Lower leg skin (tissue), 4 donors: ENCODE measurements at regions not wholly inside any gene's neighbourhood (a gene's known extent, or its start where the extent isn't known, plus 50 kb on each side); places are given as distances from the start of the nearest gene placed in this dataset.
A peak's percentile ranks its signal among the peaks of the same experiment; 100 is the strongest.

Experiments
- DNase-seq, 2 donors: peaks; one replicate each; pipeline ENCODE4 v3.0.0-alpha.2; 2019; ENCODE audit warnings: low spot score in 2 of 2
- H3K4me3 ChIP-seq: fragments of 200-600 bp; sonication (generic); 2 replicates; pipeline ENCODE4 v1.5.1; 2017; ENCODE audit warnings: mild to moderate bottlenecking, low read depth; ENCODE audit not compliant: poor library complexity, severe bottlenecking
- POLR2A ChIP-seq, 2 donors: fragments of 450-650 bp; IDR thresholded peaks; one replicate each; pipeline ENCODE4 v1.6.1; 2016 to 2017; ENCODE audit warnings: antibody characterized with exemption in 2 of 2, mild to moderate bottlenecking in 1 of 2, moderate library complexity in 1 of 2
- WGBS, 2 donors: methylation state at CpG; one replicate each; pipeline ENCODE4 v1.1.5; 2018; 5-methylcytosine and 5-hydroxymethylcytosine counted together
- intact Hi-C: fragments of 100-400 bp; cut with DNase I; formaldehyde crosslinking; loops from one replicate; pipeline ENCODE4 v1.15.0; 2023; ENCODE audit warnings: low total_unique reads
- TF ChIP-seq, protein P1 (sequence below), 3 donors: fragments of 450-650 bp; IDR thresholded peaks; one replicate each; pipeline ENCODE4 v1.5.1; 2016; ENCODE audit warnings: antibody characterized with exemption in 3 of 3, mild to moderate bottlenecking in 3 of 3, moderate library complexity in 2 of 3

DNA sequence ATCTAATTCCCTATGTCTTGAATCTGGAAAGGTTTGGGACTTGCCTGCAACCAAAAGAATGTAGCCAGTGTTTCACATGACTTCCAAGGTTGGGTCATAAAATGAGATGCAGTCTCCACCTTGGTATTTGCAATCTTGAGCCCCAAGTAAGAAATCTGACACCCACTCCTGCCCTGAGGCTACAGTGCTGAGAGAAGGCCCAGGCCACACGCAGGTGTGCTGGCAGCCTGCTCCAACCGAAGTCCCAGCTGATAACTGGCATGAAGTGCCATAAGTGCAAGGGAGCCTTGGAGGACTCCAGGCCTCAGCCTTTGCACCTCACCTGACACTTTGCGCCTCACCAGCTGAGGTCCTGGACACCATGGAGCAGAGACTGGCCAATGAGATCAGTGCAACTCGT lies 182.7 kb downstream of the ANAPC1 start:
- no peak overlapping the region for H3K4me3 ChIP-seq
- DNase-seq: peak in 1 of 2 donors; percentile 39
- 86% methylated on average over 4 of the region's 4 CpGs for WGBS, 2 donors
- no peak for TF ChIP-seq POLR2A (IDR thresholded peaks at IDR 0.05)
- TF ChIP-seq, protein P1, sequence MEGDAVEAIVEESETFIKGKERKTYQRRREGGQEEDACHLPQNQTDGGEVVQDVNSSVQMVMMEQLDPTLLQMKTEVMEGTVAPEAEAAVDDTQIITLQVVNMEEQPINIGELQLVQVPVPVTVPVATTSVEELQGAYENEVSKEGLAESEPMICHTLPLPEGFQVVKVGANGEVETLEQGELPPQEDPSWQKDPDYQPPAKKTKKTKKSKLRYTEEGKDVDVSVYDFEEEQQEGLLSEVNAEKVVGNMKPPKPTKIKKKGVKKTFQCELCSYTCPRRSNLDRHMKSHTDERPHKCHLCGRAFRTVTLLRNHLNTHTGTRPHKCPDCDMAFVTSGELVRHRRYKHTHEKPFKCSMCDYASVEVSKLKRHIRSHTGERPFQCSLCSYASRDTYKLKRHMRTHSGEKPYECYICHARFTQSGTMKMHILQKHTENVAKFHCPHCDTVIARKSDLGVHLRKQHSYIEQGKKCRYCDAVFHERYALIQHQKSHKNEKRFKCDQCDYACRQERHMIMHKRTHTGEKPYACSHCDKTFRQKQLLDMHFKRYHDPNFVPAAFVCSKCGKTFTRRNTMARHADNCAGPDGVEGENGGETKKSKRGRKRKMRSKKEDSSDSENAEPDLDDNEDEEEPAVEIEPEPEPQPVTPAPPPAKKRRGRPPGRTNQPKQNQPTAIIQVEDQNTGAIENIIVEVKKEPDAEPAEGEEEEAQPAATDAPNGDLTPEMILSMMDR (IDR thresholded peaks at IDR 0.05): no peak
- intact Hi-C loops: no loop called here

DNA sequence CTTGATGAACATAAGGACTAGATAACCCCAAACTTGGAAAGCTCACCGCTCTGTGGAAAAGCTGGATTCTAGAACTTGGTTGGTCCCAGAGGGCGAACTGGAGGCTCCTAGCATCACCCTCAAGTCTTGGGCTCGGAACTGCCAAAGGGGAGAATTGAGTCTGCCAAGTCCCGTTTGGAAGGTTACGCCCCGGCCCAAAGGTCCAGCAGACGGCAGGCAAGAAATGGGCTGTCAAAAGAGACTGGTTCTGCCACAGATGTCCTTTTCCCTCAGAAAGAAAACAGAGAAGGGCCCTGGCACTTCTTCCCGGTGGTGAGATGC lies 182.2 kb downstream of the ANAPC1 start:
- intact Hi-C loops: no loop called here
- no peak overlapping the region for H3K4me3 ChIP-seq
- TF ChIP-seq, protein P1 (IDR thresholded peaks at IDR 0.05): no peak
- no peak for TF ChIP-seq POLR2A (IDR thresholded peaks at IDR 0.05)
- peak in 1 of 2 donors; percentile 78 for DNase-seq
- WGBS, 2 donors: 86 to 92% methylated on average over 8 of the region's 8 CpGs

DNA sequence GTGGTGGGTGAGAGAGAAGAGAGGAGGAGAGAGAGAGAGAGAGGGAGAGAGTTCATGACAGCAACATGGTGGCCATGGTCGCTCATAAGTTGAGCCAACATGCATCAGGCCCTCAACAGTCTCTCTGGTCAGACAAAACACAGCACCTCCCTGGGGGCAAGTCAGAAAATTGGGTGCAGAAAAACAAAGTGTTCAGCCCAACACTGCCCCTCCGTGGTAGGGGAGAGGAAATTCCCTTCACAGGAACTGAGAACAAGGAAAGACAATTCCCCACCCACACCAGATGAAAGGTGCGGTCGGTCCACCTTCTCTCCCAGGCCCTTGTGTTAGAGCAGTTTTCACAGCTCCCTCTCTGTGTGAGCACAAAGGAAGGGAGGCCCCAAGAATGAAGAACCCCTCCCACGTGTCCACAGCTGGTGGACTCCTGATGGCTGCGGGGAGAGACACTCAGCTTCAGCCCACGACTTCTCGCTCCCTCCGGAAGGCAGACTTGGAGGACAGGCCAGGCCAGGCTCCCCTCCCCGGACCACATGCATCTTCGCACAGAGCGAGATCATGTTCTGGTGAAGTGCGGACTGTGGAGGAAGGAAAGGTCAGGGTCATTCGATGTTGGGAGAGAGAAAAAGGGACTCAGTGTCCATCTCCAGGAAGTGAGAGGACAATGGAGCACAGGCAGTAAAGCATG lies 181.7 kb downstream of the ANAPC1 start:
- 62 to 63% methylated on average over 14 of the region's 14 CpGs for WGBS, 2 donors
- no peak for TF ChIP-seq POLR2A (IDR thresholded peaks at IDR 0.05)
- TF ChIP-seq, protein P1 (IDR thresholded peaks at IDR 0.05): no peak
- peak in 1 of 2 donors; percentile 81 for DNase-seq
- H3K4me3 ChIP-seq: no peak overlapping the region
- intact Hi-C loops: no loop called here

DNA sequence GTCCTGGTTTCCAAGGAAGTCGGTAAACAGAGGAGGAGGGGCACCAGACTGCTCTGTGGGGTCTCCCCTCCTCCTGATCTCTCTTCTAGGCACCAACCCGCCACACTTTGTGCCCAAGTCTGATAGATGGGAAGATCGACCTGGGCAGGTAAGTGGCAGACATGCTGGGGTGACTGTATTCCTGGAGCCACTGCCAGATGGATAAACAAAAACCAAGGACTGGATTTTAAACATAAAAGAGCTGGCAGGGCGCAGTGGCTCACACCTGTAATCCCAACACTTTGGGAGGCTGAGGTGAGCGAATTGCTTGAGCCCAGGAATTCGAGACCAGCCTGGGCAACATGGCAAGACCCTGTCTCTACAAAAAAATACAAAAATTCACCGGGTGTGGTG lies 181.2 kb downstream of the ANAPC1 start:
- intact Hi-C loops: no loop called here
- DNase-seq: peak in 1 of 2 donors; percentile 48
- TF ChIP-seq POLR2A (IDR thresholded peaks at IDR 0.05): no peak
- TF ChIP-seq, protein P1 (IDR thresholded peaks at IDR 0.05): no peak

DNA sequence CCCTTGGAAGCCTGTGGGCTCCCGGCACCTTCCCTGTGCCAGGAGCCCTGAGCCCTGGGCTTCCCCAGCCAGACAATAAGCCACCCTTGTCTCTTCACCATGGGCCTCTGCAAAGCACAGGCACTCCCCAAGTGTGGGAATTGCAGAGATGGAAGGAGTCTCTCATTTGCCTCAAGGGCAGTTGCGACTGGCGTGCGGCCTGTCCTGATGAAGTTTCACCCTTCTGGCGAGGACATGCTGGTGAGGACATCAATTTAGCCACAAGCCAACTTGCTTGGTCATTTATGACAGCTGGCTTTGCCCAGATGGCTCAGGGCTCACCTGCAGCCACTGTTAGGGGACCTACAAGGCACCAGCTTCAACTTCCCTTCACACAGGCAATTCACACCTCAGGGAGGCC lies 180.2 kb downstream of the ANAPC1 start:
- no peak overlapping the region for H3K4me3 ChIP-seq
- intact Hi-C loops: no loop called here
- peak in 1 of 2 donors; percentile 64 for DNase-seq
- TF ChIP-seq POLR2A (IDR thresholded peaks at IDR 0.05): no peak
- 96% methylated on average over 5 of the region's 5 CpGs for WGBS, 2 donors

More for the DNA sequence above, 181.2 kb downstream of the ANAPC1 start:
- WGBS, 2 donors: 76 to 81% methylated on average over 7 of the region's 7 CpGs
- no peak overlapping the region for H3K4me3 ChIP-seq

GRCh38 chr2:111704246-111704645 lies 179.7 kb downstream of the ANAPC1 start:
- WGBS, 2 donors: 91 to 92% methylated on average over 6 of the region's 6 CpGs
- no peak overlapping the region for H3K4me3 ChIP-seq
- no peak for TF ChIP-seq POLR2A (IDR thresholded peaks at IDR 0.05)
- TF ChIP-seq, protein P1 (IDR thresholded peaks at IDR 0.05): no peak
- DNase-seq: peak in 1 of 2 donors; percentile 79
- intact Hi-C loops: no loop called here
